Fibroblast of lung (primary cell): ENCODE measurements at regions not wholly inside any gene's neighbourhood (a gene's known extent, or its start where the extent isn't known, plus 50 kb on each side); places are given as distances from the start of the nearest gene placed in this dataset.

ENCODE experiments used
- DNase-seq, 2 donors: peaks; one replicate each; pipeline versions ENCODE4 v3.0.0 to v3.0.0-alpha.2; 2010; ENCODE audit warnings: low read depth in 2 of 2
- H2AFZ ChIP-seq: 2 replicates; pipeline ENCODE4 v1.5.1; 2012; ENCODE audit warnings: low read length, control low read depth, inconsistent platforms
- H3K27ac ChIP-seq: 2 replicates; pipeline ENCODE4 v1.5.1; 2011; ENCODE audit warnings: low read length, control low read depth; ENCODE audit not compliant: insufficient read depth
- H3K27me3 ChIP-seq: 2 replicates; pipeline ENCODE4 v1.5.1; 2011; ENCODE audit warnings: mild to moderate bottlenecking, low read length; ENCODE audit not compliant: control insufficient read depth, insufficient read depth
- H3K36me3 ChIP-seq: 2 replicates; pipeline ENCODE4 v1.5.1; 2011; ENCODE audit warnings: low read length; ENCODE audit not compliant: control insufficient read depth, insufficient read depth
- H3K4me1 ChIP-seq: 2 replicates; pipeline ENCODE4 v1.5.1; 2011; ENCODE audit warnings: low read length; ENCODE audit not compliant: control insufficient read depth, insufficient read depth; ENCODE audit errors: extremely low read depth
- H3K4me2 ChIP-seq: 2 replicates; pipeline ENCODE4 v1.5.1; 2011; ENCODE audit warnings: low read length, control low read depth; ENCODE audit not compliant: insufficient read depth; ENCODE audit errors: extremely low read depth
- H3K4me3 ChIP-seq, 4 experiments: fragments of 200-600 bp in 1 of 4; sonication (generic) in 1 of 4; replicated peaks in 1 of 4; 2 replicates each; pipeline ENCODE4 v1.5.1; 2011 to 2016; ENCODE audit warnings: low read length in 4 of 4, low read depth in 3 of 4, mild to moderate bottlenecking in 3 of 4, control low read depth in 2 of 4, inconsistent platforms in 1 of 4, mixed read lengths in 1 of 4; ENCODE audit not compliant: insufficient read depth in 1 of 4; ENCODE audit errors: control extremely low read depth in 1 of 4
- H3K79me2 ChIP-seq: 2 replicates; pipeline ENCODE4 v1.5.1; 2012; ENCODE audit warnings: mild to moderate bottlenecking, low read length, inconsistent platforms; ENCODE audit not compliant: control insufficient read depth, insufficient read depth
- H3K9ac ChIP-seq: 2 replicates; pipeline ENCODE4 v1.5.1; 2011; ENCODE audit warnings: mild to moderate bottlenecking, low read length, control low read depth; ENCODE audit not compliant: insufficient read depth
- H3K9me3 ChIP-seq: 2 replicates; pipeline ENCODE4 v1.5.1; 2012; ENCODE audit warnings: low read depth, low read length; ENCODE audit not compliant: control insufficient read depth, insufficient read depth
- H4K20me1 ChIP-seq: 2 replicates; pipeline ENCODE4 v1.5.1; 2011; ENCODE audit warnings: low read length; ENCODE audit not compliant: control insufficient read depth, insufficient read depth; ENCODE audit errors: extremely low read depth
- CTCF ChIP-seq, 2 donors: IDR thresholded peaks in 1 of 2; conservative IDR thresholded peaks in 1 of 2; 1 replicate in 1 of 2; 2 replicates in 1 of 2; pipeline ENCODE4 v1.5.1; 2011 to 2012; ENCODE audit warnings: low read length in 2 of 2, control low read depth in 1 of 2, inconsistent platforms in 1 of 2, low read depth in 1 of 2, mild to moderate bottlenecking in 1 of 2
- EZH2 ChIP-seq: IDR thresholded peaks from 2 replicates; pipeline ENCODE4 v1.5.1; 2012; ENCODE audit warnings: low read length, control low read depth, mild to moderate bottlenecking; ENCODE audit errors: missing control alignments

GRCh38 chr16:86448306-86448890, 61.9 kb upstream of the FOXF1 start:
- Histone ChIP-seq H3K36me3 (no peaks in the 10 kb centered on the region), H3K27me3 (no peaks in the 10 kb centered on the region), H3K4me3 (no peak overlapping the region), H3K4me1 (no peaks in the 10 kb centered on the region), H3K4me2 (no peak overlapping the region), H3K27ac (no peak overlapping the region), H3K9ac (no peak overlapping the region), H4K20me1 (no peaks in the 10 kb centered on the region), H3K79me2 (no peaks in the 10 kb centered on the region), H3K9me3 (no peaks in the 10 kb centered on the region), H2AFZ (no peak overlapping the region)
- DNase-seq, result peak in 1 of 2 donors; percentile 29
- no peak for TF ChIP-seq CTCF (conservative IDR thresholded peaks at IDR 0.05 in 1 of 2, IDR thresholded peaks at IDR 0.05 in 1 of 2; ENCODE audit: low read depth in 1 of 2, low read length in 2 of 2)
- TF ChIP-seq EZH2, result no peak

GRCh38 chr16:86449446-86450095, 60.8 kb upstream of the FOXF1 start:
- Histone ChIP-seq H3K27me3 (no peaks in the 10 kb centered on the region), H3K4me1 (no peaks in the 10 kb centered on the region), H3K4me2 (no peak overlapping the region), H3K9ac (no peak overlapping the region), H3K9me3 (no peaks in the 10 kb centered on the region), H3K79me2 (no peaks in the 10 kb centered on the region), H4K20me1 (no peaks in the 10 kb centered on the region), H3K36me3 (no peaks in the 10 kb centered on the region), H3K4me3 (no peak overlapping the region), H2AFZ (no peak overlapping the region), H3K27ac (no peak overlapping the region)
- DNase-seq, result no peak
- no peak for TF ChIP-seq EZH2
- TF ChIP-seq CTCF (conservative IDR thresholded peaks at IDR 0.05 in 1 of 2, IDR thresholded peaks at IDR 0.05 in 1 of 2; ENCODE audit: low read depth in 1 of 2, low read length in 2 of 2), result no peak

- Histone ChIP-seq H3K4me3 (no peak overlapping the region), H3K79me2 (no peaks in the 10 kb centered on the region), H3K9ac (no peak overlapping the region), H3K4me1 (no peaks in the 10 kb centered on the region), H3K36me3 (no peaks in the 10 kb centered on the region), H3K27ac (no peak overlapping the region), H2AFZ (no peak overlapping the region), H3K4me2 (no peak overlapping the region), H3K27me3 (no peaks in the 10 kb centered on the region), H4K20me1 (no peaks in the 10 kb centered on the region), H3K9me3 (no peaks in the 10 kb centered on the region)
- no peak for DNase-seq
- TF ChIP-seq CTCF (conservative IDR thresholded peaks at IDR 0.05 in 1 of 2, IDR thresholded peaks at IDR 0.05 in 1 of 2; ENCODE audit: low read depth in 1 of 2, low read length in 2 of 2) (no peak), EZH2 (no peak)
These were observed 59.6 kb upstream of the FOXF1 start for GRCh38 chr16:86450691-86451090.
